ENCODE measurements at regions not wholly inside any gene's neighbourhood (a gene's known extent, or its start where the extent isn't known, plus 50 kb on each side); places are given as distances from the start of the nearest gene placed in this dataset.

DNA sequence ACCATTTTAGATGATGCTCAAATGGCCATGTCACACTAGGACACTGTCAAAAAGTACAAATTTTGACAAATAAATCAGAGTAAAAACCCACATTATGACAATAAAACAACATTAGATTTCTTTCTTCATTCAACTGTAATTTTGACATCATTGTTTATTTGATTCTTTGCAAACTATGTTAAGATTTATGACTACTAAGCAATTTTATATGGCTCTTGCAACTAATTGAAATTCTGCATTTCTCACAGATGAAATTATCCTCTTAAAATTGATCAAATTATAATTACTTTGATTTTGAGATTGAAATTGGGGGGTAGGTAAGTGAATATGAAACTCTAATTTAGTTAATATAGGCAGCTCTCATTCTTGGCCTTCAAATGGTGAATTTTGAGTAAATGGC, 59.8 kb downstream of the ATOH1 start:
- H3K4me3 ChIP-seq, result no peak overlapping the region
- TF ChIP-seq, protein P1, sequence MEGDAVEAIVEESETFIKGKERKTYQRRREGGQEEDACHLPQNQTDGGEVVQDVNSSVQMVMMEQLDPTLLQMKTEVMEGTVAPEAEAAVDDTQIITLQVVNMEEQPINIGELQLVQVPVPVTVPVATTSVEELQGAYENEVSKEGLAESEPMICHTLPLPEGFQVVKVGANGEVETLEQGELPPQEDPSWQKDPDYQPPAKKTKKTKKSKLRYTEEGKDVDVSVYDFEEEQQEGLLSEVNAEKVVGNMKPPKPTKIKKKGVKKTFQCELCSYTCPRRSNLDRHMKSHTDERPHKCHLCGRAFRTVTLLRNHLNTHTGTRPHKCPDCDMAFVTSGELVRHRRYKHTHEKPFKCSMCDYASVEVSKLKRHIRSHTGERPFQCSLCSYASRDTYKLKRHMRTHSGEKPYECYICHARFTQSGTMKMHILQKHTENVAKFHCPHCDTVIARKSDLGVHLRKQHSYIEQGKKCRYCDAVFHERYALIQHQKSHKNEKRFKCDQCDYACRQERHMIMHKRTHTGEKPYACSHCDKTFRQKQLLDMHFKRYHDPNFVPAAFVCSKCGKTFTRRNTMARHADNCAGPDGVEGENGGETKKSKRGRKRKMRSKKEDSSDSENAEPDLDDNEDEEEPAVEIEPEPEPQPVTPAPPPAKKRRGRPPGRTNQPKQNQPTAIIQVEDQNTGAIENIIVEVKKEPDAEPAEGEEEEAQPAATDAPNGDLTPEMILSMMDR (IDR thresholded peaks at IDR 0.05), result no peak
- ATAC-seq (no peak), DNase-seq (no peak)
- H3K9me3 ChIP-seq, result no peaks in the 10 kb centered on the region
- intact Hi-C loops (cut with DNase I, micrococcal nuclease), result no loop called here
- H3K36me3 ChIP-seq (ENCODE audit: low read depth), result no peaks in the 10 kb centered on the region
- H3K4me1 ChIP-seq (ENCODE audit: low read depth), result peaks cover 4% of the 10 kb centered on the region

DNA sequence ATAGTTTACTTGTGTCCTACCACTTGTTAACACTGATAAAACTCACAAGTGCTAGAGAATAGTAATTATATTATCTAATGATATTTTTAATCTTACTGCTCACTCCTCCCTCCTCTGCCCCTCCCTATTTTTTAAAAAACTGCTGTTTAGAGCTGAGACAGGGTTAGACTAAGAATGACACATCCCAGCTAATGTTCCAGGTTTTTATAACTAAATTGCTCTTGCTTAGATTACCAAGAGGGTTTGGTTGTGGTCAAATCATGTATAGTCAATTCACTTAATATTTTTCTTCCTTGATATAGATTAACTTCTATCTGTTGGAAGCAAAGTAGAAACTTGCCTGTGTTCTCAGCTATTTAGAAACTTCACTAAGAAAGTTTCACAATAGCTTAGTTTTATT, 60.2 kb downstream of the ATOH1 start:
- Histone ChIP-seq H3K4me3 (no peak overlapping the region), H3K36me3 (ENCODE audit: low read depth) (no peaks in the 10 kb centered on the region), H3K4me1 (ENCODE audit: low read depth) (peaks cover 4% of the 10 kb centered on the region), H3K9me3 (no peaks in the 10 kb centered on the region)
- intact Hi-C loops (cut with DNase I, micrococcal nuclease), result no loop called here
- peak; percentile 85 for ATAC-seq
- no peak for DNase-seq
- TF ChIP-seq, protein P1 (IDR thresholded peaks at IDR 0.05), result no peak

DNA sequence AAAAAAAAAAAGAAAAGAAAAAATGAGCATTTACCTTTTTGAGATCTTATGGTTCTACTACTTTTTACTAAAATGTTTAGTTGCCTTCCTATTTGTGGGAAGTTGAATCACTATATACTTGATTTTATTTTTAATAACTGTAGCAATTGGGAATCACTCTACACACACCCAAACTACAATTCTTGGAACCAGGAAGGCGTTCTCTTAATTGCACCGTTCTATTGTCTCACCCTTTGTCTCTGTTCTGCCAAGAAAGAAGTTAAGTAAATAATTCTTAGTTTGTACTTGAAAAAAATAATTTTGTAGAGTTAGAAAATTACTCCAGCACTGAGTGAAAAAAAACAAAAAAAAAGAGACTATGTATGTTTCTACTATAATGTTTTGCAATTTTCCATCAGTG, 62.7 kb downstream of the ATOH1 start:
- intact Hi-C loops (cut with DNase I, micrococcal nuclease), result loop anchor here in 1 of 2 donors (10.0 kb wide), 1 partner anchor 234 kb away; no protein-coding TSS in a partner anchor

DNA sequence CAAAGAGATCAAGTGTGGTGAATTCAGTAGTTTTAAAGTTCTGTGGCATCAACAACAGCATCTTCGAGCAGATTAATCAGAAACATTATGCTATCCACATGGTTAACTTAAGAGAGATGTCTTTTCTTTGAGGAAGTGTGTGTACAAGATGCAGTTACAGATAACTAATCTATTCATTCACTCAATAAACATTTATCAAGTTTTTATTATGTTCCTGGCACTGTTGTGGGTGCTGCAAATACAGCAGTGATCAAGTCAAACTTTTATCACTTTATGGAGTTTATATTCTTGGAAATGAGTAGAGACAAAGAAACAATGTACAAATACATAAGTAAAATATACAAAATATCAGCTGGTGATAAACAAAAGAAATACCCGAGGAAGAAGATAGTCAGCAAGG, 66.4 kb downstream of the ATOH1 start:
- intact Hi-C loops (cut with DNase I, micrococcal nuclease), result loop anchor here in 1 of 2 donors (10.0 kb wide), 1 partner anchor 230 kb away; no protein-coding TSS in a partner anchor
- Histone ChIP-seq H3K4me1 (ENCODE audit: low read depth) (peaks cover 10% of the 10 kb centered on the region), H3K9me3 (no peaks in the 10 kb centered on the region), H3K36me3 (ENCODE audit: low read depth) (no peaks in the 10 kb centered on the region), H3K4me3 (no peak overlapping the region)
- ATAC-seq, result peak; percentile 67
- DNase-seq, result no peak
- TF ChIP-seq, protein P1 (IDR thresholded peaks at IDR 0.05), result no peak

More for the DNA sequence above, 62.7 kb downstream of the ATOH1 start:
- TF ChIP-seq, protein P1 (IDR thresholded peaks at IDR 0.05), result no peak
- ATAC-seq, result peak; percentile 58
- no peak for DNase-seq
- H3K9me3 ChIP-seq, result no peaks in the 10 kb centered on the region
- peaks cover 10% of the 10 kb centered on the region for H3K4me1 ChIP-seq (ENCODE audit: low read depth)
- no peak overlapping the region for H3K4me3 ChIP-seq
- no peaks in the 10 kb centered on the region for H3K36me3 ChIP-seq (ENCODE audit: low read depth)

DNA sequence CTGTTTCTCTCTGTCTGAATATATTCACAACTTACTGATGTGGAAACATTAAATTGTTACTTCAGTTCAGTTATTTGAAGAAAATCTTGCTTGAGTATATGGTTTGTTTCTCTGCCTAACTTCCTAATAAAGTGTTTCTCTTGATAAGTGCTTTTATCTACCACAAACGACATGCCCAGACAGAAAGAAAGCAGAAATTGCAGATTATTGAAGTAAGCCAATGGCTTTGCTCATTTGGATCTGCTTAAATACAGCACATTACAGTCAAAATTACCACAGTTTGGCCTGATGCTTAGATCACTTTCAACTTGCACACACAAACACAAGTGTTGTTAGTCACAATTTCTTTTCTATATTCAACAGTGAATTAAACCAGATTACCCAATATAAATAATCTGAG, 68.0 kb downstream of the ATOH1 start:
- no peaks in the 10 kb centered on the region for H3K36me3 ChIP-seq (ENCODE audit: low read depth)
- ATAC-seq, result no peak
- DNase-seq, result no peak
- H3K4me3 ChIP-seq, result no peak overlapping the region
- TF ChIP-seq, protein P1 (IDR thresholded peaks at IDR 0.05), result no peak
- H3K9me3 ChIP-seq, result no peaks in the 10 kb centered on the region
- intact Hi-C loops (cut with DNase I, micrococcal nuclease), result loop anchor here in 1 of 2 donors (10.0 kb wide), 1 partner anchor 228 kb away; no protein-coding TSS in a partner anchor
- peaks cover 10% of the 10 kb centered on the region for H3K4me1 ChIP-seq (ENCODE audit: low read depth)

DNA sequence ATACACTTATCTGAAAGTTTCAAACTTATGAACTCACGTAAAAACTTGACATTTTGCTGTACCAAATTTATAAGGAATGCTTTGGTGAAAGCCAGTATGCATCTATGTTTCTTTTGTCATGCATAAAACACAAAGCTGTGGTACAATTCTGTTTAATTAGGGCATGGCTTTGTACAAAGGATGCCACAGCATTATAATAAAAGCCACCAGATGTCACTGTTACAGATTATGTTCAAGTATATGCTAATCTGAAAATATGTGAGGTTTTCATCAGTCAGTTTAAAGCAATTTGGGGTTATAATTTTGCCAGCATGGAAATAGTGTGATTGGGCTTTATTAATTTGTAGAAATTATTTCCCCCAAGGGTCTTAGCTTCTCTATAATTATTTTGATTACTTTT, 69.0 kb downstream of the ATOH1 start:
- peak; percentile 51 for ATAC-seq
- Histone ChIP-seq H3K9me3 (no peaks in the 10 kb centered on the region), H3K4me3 (no peak overlapping the region), H3K36me3 (ENCODE audit: low read depth) (no peaks in the 10 kb centered on the region), H3K4me1 (ENCODE audit: low read depth) (peaks cover 6% of the 10 kb centered on the region)
- intact Hi-C loops (cut with DNase I, micrococcal nuclease), result loop anchor here in 1 of 2 donors (10.0 kb wide), 1 partner anchor 227 kb away; no protein-coding TSS in a partner anchor
- TF ChIP-seq, protein P1 (IDR thresholded peaks at IDR 0.05), result peak; percentile 19
- peak in 1 of 3 donors; percentile 19 for DNase-seq
